ENCODE measurements at regions not wholly inside any gene's neighbourhood (a gene's known extent, or its start where the extent isn't known, plus 50 kb on each side); places are given as distances from the start of the nearest gene placed in this dataset.
"Not testable (repeated sequence)": the region's sequence is repeated elsewhere in the genome, so short reads cannot be mapped to it uniquely, and the experiment has no call there.

- no peak for DNase-seq
Observed at GRCh38 chr1:58180537-58180936, 366.0 kb downstream of the OMA1 start.

GRCh38 chr1:58169160-58169559, 377.4 kb downstream of the OMA1 start:
- DNase-seq, result not testable (repeated sequence)

GRCh38 chr1:58167131-58167530, 379.4 kb downstream of the OMA1 start:
- not testable (repeated sequence) for DNase-seq

GRCh38 chr1:58166417-58166816, 380.1 kb downstream of the OMA1 start:
- DNase-seq, result no peak

GRCh38 chr1:58165073-58165472, 381.5 kb downstream of the OMA1 start:
- no peak for DNase-seq

- no peak for DNase-seq
Observed at GRCh38 chr1:58162952-58163550, 383.5 kb downstream of the OMA1 start.

- no peak for DNase-seq
Observed at GRCh38 chr1:58159434-58159830, 387.1 kb downstream of the OMA1 start.

- DNase-seq, result no peak
Observed at GRCh38 chr1:58158506-58159433, 387.8 kb downstream of the OMA1 start.

GRCh38 chr1:58158016-58158415, 388.5 kb downstream of the OMA1 start:
- DNase-seq, result no peak

- DNase-seq, result no peak
Observed at GRCh38 chr1:58157256-58157655, 389.3 kb downstream of the OMA1 start.

- DNase-seq, result no peak
Observed at GRCh38 chr1:58156831-58157230, 389.7 kb downstream of the OMA1 start.

GRCh38 chr1:58156124-58156468, 390.4 kb downstream of the OMA1 start:
- no peak for DNase-seq

- DNase-seq, result no peak
Observed at GRCh38 chr1:58155418-58156123, 391.0 kb downstream of the OMA1 start.

GRCh38 chr1:58154256-58154655, 392.3 kb downstream of the OMA1 start:
- no peak for DNase-seq

- no peak for DNase-seq
Observed at GRCh38 chr1:58152697-58153096, 393.8 kb downstream of the OMA1 start.

- no peak for DNase-seq
Observed at GRCh38 chr1:58149271-58149812, 397.2 kb downstream of the OMA1 start.

GRCh38 chr1:58144698-58145270, 401.7 kb downstream of the OMA1 start:
- no peak for DNase-seq

GRCh38 chr1:58143972-58144697, 402.4 kb downstream of the OMA1 start:
- DNase-seq, result no peak

- DNase-seq, result no peak
Observed at GRCh38 chr1:58136387-58136786, 410.1 kb downstream of the OMA1 start.

GRCh38 chr1:58135821-58136321, 410.7 kb downstream of the OMA1 start:
- no peak for DNase-seq

GRCh38 chr1:58133562-58133961, 413.0 kb downstream of the OMA1 start:
- DNase-seq, result no peak

GRCh38 chr1:58123051-58123450, 423.5 kb downstream of the OMA1 start:
- DNase-seq, result no peak

Data from DMS79 treated with DMSO at 0.1 percent for 48 hours (cell line).